Psoas muscle (tissue), 7 donors: ENCODE measurements at regions not wholly inside any gene's neighbourhood (a gene's known extent, or its start where the extent isn't known, plus 50 kb on each side); places are given as distances from the start of the nearest gene placed in this dataset.

Experiments used
- ATAC-seq, 4 donors: fragments of 200-7000 bp; cut with Tn5 transposase; one replicate each; pipeline ENCODE4 v1.9.1; 2020; ENCODE audit warnings: moderate library complexity in 3 of 4, mild to moderate bottlenecking in 2 of 4
- DNase-seq, 2 donors: peaks; one replicate each; pipeline ENCODE4 v3.0.0-alpha.2; 2020
- H3K27ac ChIP-seq: fragments of 200-600 bp; one replicate; pipeline ENCODE4 v1.8.0; 2022
- H3K27me3 ChIP-seq, 3 donors: fragments of 200-600 bp in 1 of 3; one replicate each; pipeline versions ENCODE4 v1.6.1 to v1.8.0; 2013 to 2022; ENCODE audit warnings: low read length in 2 of 3, mild to moderate bottlenecking in 2 of 3, moderate library complexity in 1 of 3; ENCODE audit not compliant: insufficient read depth in 3 of 3
- H3K36me3 ChIP-seq, 2 donors: fragments of 200-600 bp in 1 of 2; one replicate each; pipeline versions ENCODE4 v1.6.1 to v1.8.0; 2013 to 2022; ENCODE audit warnings: low read depth in 1 of 2, mild to moderate bottlenecking in 1 of 2, moderate library complexity in 1 of 2; ENCODE audit not compliant: insufficient read depth in 1 of 2
- H3K4me1 ChIP-seq: fragments of 200-600 bp; one replicate; pipeline ENCODE4 v1.8.0; 2022
- H3K4me3 ChIP-seq: fragments of 200-600 bp; one replicate; pipeline ENCODE4 v1.8.0; 2022; ENCODE audit warnings: mild to moderate bottlenecking
- H3K9me3 ChIP-seq: fragments of 200-600 bp; one replicate; pipeline ENCODE4 v1.8.0; 2022
- WGBS, 3 donors: extraction: QIAGEN DNeasy Blood & Tissue Kit; methylation state at CpG; one replicate each; pipeline versions ENCODE4 v1.1.6 to v1.1.7; 2013; 5-methylcytosine and 5-hydroxymethylcytosine counted together
- intact Hi-C, 2 donors: fragments of 100-400 bp; cut with DNase I; formaldehyde crosslinking; loops; one replicate each; pipeline versions ENCODE4 v1.11.0 to v1.14.2; 2022
- TF ChIP-seq, protein P1 (sequence below): fragments of 200-600 bp; IDR thresholded peaks from one replicate; pipeline ENCODE4 v1.8.0; 2022; ENCODE audit warnings: antibody characterized with exemption
- donor health status: healthy with polysubstance abuse.
- donor health status: DM: no; HTN: no; CAD: no; lungs with moderate emphysema.
- donor health status: Bipolar disorder and iron deficiency.
- donor health status: healthy.
- donor health status: DM: yes; HTN: yes; CAD: no.
- donor health status: DM: no; HTN: no; CAD: no.
- donor health status: DM: yes; HTN: yes; CAD: no.

DNA sequence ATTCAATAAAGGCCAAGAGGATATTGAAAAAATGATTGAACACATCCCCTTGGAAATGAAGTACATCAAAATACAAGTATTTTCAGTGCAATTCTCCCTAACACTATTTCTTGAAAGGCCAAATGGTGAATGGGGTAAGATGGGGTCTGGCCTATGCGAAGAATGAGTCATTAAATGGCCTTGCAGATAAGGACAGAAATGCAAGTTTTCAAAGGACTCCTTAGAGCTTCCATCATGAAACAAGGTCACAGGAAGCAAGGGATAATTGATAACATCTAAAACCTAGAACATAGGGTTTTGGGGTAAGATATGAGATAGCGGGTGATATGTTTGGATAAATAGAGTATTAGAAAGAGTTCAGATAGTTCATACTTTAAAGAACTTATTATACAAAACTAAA, 109.3 kb upstream of the ABCB5 start:
- intact Hi-C loops = no loop called here
- Histone ChIP-seq H3K4me1 (no peaks in the 10 kb centered on the region), H3K4me3 (no peak overlapping the region), H3K9me3 (peaks cover 5% of the 10 kb centered on the region), H3K27ac (no peak overlapping the region), H3K36me3 (no peaks in the 10 kb centered on the region), H3K27me3 (no peaks in the 10 kb centered on the region)
- TF ChIP-seq, protein P1, sequence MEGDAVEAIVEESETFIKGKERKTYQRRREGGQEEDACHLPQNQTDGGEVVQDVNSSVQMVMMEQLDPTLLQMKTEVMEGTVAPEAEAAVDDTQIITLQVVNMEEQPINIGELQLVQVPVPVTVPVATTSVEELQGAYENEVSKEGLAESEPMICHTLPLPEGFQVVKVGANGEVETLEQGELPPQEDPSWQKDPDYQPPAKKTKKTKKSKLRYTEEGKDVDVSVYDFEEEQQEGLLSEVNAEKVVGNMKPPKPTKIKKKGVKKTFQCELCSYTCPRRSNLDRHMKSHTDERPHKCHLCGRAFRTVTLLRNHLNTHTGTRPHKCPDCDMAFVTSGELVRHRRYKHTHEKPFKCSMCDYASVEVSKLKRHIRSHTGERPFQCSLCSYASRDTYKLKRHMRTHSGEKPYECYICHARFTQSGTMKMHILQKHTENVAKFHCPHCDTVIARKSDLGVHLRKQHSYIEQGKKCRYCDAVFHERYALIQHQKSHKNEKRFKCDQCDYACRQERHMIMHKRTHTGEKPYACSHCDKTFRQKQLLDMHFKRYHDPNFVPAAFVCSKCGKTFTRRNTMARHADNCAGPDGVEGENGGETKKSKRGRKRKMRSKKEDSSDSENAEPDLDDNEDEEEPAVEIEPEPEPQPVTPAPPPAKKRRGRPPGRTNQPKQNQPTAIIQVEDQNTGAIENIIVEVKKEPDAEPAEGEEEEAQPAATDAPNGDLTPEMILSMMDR = no peak
- 70 to 90% (median 89%) methylated on average over 2 of the region's 2 CpGs for WGBS, 3 donors
- no peak for DNase-seq
- ATAC-seq = no peak

GRCh38 chr7:20507157-20507556, 108.3 kb upstream of the ABCB5 start:
- ATAC-seq (no peak), DNase-seq (no peak)
- no peak overlapping the region for H3K27ac ChIP-seq
- H3K36me3 ChIP-seq = no peaks in the 10 kb centered on the region
- intact Hi-C loops = no loop called here
- no peaks in the 10 kb centered on the region for H3K9me3 ChIP-seq
- H3K27me3 ChIP-seq = no peaks in the 10 kb centered on the region
- WGBS, 3 donors = 75 to 94% (median 91%) methylated on average over 1 of the region's 1 CpG
- TF ChIP-seq, protein P1 = no peak
- H3K4me1 ChIP-seq = no peaks in the 10 kb centered on the region
- H3K4me3 ChIP-seq = no peak overlapping the region

DNA sequence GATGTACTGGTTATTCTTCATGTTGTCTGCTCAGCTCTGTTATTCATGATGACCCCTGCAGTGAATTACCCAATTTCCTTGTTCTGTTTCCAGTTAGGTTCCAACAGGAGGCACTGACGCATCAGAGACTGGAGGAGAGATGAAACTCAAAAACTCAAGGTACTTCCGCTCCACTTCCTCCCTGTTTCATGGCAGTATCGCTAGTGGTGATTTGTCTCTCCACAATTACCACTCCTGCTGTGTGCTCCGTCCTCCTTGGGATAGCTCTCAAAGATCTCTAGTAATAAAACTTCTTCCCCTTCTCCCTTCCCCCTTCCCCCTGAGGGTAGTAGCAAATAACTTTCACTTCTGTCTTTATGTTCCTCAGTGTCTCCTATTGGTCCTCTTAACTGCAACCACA, 107.4 kb upstream of the ABCB5 start:
- no peak overlapping the region for H3K4me3 ChIP-seq
- ATAC-seq (no peak), DNase-seq (no peak)
- H3K4me1 ChIP-seq = no peaks in the 10 kb centered on the region
- no peaks in the 10 kb centered on the region for H3K27me3 ChIP-seq
- H3K27ac ChIP-seq = no peak overlapping the region
- intact Hi-C loops = no loop called here
- no peaks in the 10 kb centered on the region for H3K9me3 ChIP-seq
- H3K36me3 ChIP-seq = no peaks in the 10 kb centered on the region
- TF ChIP-seq, protein P1 = no peak
- 76 to 86% (median 83%) methylated on average over 4 of the region's 4 CpGs for WGBS, 3 donors

- WGBS, 3 donors = 46 to 65% (median 61%) methylated on average over 4 of the region's 4 CpGs
- Histone ChIP-seq H3K27me3 (no peaks in the 10 kb centered on the region), H3K4me3 (no peak overlapping the region), H3K27ac (no peak overlapping the region), H3K9me3 (no peaks in the 10 kb centered on the region), H3K4me1 (no peaks in the 10 kb centered on the region), H3K36me3 (no peaks in the 10 kb centered on the region)
- intact Hi-C loops = no loop called here
- DNase-seq = no peak
- ATAC-seq = no peak
- TF ChIP-seq, protein P1 = no peak
Measured at GRCh38 chr7:20509892-20510572, 105.4 kb upstream of the ABCB5 start.

DNA sequence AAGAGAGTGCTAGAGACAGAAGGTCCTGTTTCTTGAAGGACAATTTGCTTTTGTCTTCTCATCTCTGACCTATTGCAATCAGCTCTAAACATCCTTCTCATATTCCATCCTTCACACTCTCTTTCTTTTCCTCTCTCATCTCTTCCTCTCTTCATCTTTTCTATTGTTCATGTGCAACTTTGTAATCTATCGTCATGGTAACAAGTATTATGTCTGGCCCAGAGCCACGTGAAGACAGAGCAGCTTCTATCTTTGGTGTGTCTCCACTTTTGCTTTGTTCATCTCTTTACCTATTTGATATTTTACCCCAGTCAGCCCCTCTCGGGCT, 104.9 kb upstream of the ABCB5 start:
- TF ChIP-seq, protein P1 = no peak
- no peak overlapping the region for H3K4me3 ChIP-seq
- ATAC-seq (no peak), DNase-seq (no peak)
- intact Hi-C loops = no loop called here
- H3K4me1 ChIP-seq = no peaks in the 10 kb centered on the region
- no peaks in the 10 kb centered on the region for H3K36me3 ChIP-seq
- H3K9me3 ChIP-seq = no peaks in the 10 kb centered on the region
- no peaks in the 10 kb centered on the region for H3K27me3 ChIP-seq
- whole genome bisulfite sequencing, 3 donors = 70 to 71% (median 70%) methylated on average over 3 of the region's 3 CpGs
- H3K27ac ChIP-seq = no peak overlapping the region
